DND-41 (cell line): ENCODE measurements at regions not wholly inside any gene's neighbourhood (a gene's known extent, or its start where the extent isn't known, plus 50 kb on each side); places are given as distances from the start of the nearest gene placed in this dataset.

Source experiments
- CTCF ChIP-seq: IDR thresholded peaks from 2 replicates; pipeline ENCODE4 v1.5.1; 2012; ENCODE audit warnings: borderline replicate concordance, low read length, moderate library complexity, mild to moderate bottlenecking; ENCODE audit not compliant: poor library complexity, severe bottlenecking; ENCODE audit errors: extremely low read depth
- EZH2 ChIP-seq: IDR thresholded peaks from 3 replicates; pipeline ENCODE4 v1.6.1; 2012; ENCODE audit warnings: borderline replicate concordance, low read depth, mild to moderate bottlenecking, moderate library complexity, low read length, inconsistent platforms; ENCODE audit not compliant: severe bottlenecking

DNA sequence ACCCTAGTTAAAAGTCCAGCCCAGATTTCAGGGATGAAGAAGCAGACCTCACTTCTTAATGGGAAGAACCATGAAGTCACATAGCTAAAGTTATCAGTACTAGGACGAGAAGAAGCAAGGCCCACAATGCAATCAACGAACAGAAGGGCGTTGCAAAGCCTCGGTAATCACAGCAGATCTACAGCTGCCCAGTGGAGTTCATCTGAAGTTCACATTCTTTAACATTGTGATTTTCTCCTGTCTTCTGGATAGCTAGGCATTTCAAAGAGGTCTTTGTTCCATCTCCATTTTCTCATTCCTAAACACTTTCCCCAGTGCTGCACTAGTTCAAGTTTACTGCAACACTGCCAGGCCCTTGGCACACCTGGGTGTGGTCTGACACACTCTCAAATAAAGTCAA, 226.7 kb upstream of the N4BP1 start:
- TF ChIP-seq CTCF (no peak), EZH2 (no peak)
